ENCODE measurements at regions not wholly inside any gene's neighbourhood (a gene's known extent, or its start where the extent isn't known, plus 50 kb on each side); places are given as distances from the start of the nearest gene placed in this dataset.

- DNase-seq: no peak
Measured at GRCh38 chr6:95244751-95245150, 332.6 kb upstream of the MANEA start.

DNA sequence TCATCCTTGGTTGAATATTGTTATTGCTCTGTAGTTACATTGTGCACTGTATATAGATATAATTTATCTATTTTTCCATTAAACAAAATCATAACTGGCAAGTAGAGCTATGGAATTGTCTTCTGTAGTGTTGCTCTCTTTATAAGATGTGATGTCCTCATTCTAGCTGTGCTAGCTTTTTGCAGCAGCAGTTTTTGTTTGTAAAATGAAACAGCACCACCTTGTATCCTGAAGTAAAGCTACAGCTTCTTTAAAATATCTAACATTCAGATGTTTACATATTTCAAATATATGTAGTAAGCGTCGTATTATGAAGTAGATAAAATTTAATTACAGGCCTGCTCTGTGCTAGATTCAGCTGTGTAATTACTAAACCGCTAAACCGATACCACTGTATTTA, 328.8 kb upstream of the MANEA start:
- no peak for DNase-seq

GRCh38 chr6:95249175-95249574, 328.2 kb upstream of the MANEA start:
- no peak for DNase-seq

GRCh38 chr6:95249661-95250060, 327.7 kb upstream of the MANEA start:
- DNase-seq: no peak

DNA sequence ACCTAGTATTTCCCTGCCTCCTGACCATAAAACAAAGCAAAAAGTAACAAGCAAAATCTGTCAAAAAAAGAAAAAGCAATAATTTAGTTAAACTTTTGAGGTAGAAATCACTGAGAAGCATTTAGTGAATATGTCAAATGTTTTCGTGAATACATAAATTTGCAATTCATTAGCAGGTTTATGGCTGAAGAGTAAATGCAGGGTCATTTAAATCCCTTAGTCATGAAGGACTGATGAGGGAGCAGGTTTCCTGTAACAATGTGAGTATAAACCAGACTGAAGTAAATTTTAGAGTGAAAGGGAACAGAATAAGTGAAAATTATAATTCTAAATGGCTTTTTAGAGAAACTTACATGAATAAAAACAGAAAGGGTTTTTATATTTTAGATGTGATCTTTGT, 313.5 kb upstream of the MANEA start:
- DNase-seq: no peak

- no peak for DNase-seq
Measured at GRCh38 chr6:95266537-95267258, 310.6 kb upstream of the MANEA start.

GRCh38 chr6:95274686-95275235, 302.6 kb upstream of the MANEA start:
- no peak for DNase-seq

- no peak for DNase-seq
Measured at GRCh38 chr6:95279616-95280015, 297.7 kb upstream of the MANEA start.

DNA sequence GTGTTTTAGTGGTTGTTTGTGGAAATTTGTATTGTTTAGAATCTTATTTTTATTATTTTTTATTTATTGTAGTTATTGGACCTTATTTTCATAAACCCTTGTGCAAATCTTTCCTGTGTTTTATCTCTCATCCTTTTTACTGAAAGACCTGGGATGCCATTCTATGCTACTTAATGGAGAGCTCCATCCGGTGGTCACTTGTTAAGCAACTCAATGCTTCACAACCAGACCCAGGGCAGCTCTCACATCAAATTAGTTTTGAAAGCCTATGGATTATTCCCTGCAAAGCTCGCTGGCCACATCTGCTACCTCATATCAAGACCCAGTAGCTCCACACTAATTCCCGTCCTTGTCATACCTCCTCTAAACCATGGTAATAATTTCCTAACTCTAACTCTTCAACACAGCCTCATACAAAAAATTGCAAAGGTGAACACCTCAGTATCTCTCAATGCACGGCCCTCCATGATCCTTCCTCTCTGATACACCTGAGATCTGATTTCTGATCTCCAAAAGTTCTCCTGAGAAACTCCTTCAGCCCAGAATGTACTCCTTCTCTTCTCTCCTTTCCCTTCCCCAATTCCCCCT, 296.6 kb upstream of the MANEA start:
- DNase-seq: no peak

- DNase-seq: no peak
Measured at GRCh38 chr6:95285881-95286280, 291.5 kb upstream of the MANEA start.

- no peak for DNase-seq
Measured at GRCh38 chr6:95286874-95287273, 290.5 kb upstream of the MANEA start.

- DNase-seq: no peak
Measured at GRCh38 chr6:95288251-95288650, 289.1 kb upstream of the MANEA start.

DNA sequence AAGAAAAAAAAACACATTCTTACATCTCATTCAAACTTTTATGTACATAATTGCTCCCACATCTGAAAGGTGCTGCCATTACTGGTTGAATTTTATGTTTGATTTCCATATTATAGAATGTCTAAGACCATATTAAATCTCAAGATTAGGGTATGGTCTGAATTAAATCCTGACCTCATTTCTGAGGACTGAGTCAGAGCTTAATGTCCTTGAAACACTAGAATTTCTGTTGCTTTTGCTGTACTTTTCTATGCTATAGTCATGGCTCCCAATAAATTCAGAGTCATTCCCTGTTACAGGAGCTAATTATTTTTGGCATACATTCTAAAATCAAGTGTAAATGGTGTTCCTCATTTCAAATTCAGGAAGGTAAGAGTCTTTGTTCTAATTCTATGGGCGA, 285.3 kb upstream of the MANEA start:
- no peak for DNase-seq

DNA sequence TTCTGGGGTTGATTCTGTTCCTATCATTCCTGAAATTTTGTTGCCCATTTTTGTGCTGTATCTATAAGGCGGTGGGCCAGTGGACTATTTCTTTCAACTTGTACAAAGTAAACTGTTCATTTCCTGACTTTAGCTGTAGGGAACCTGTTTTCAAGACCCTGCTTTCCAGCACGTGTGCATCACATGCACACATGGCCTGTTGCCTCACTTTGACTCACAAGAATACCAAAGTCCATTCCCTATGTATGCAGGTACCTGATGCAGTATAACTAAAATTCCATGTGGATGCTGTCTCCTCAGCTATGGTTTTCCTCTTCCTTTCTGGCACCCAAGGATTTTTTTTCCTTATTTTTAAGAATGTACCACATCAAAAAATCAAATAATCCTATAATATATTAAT, 284.1 kb upstream of the MANEA start:
- no peak for DNase-seq

- DNase-seq: no peak
Measured at GRCh38 chr6:95294043-95294442, 283.3 kb upstream of the MANEA start.

- no peak for DNase-seq
Measured at GRCh38 chr6:95309545-95309944, 267.8 kb upstream of the MANEA start.

DNA sequence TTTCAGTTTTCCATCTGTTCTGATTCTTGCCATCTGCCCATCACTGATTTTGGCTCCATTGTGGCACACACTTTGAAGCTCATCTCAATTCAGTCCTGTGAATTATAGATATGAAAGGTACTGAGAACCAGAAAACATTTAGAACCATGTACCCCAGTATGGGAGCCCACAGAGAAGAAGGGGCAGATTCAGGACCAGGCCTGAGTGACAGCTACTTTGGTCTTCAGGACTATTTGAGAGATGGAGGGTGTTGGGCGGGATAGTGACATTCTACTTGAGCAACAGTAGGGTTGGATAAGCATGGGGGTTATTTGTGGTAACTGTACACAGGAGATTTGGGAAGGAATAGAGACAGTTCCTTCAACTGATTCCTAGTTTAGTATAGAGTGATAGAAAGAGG, 259.2 kb upstream of the MANEA start:
- DNase-seq: no peak

DNA sequence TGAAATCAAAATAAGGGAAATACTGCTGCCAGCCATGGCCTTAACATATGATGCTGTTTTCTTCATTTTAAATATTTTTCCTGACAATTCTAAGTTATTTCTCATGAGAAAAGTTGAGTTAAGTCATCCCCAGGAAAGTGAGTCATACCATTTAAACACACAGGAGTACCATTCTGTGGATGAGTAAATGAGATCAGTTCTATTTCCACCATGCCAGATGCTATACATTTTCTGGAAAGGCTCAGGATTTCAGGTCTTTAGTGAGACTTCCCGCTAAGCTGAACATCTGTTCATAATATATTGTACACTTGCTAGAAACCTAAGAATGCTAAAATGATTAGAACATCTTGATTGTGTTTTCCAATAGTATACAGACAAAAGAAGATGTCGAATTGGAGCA, 256.2 kb upstream of the MANEA start:
- no peak for DNase-seq

DNA sequence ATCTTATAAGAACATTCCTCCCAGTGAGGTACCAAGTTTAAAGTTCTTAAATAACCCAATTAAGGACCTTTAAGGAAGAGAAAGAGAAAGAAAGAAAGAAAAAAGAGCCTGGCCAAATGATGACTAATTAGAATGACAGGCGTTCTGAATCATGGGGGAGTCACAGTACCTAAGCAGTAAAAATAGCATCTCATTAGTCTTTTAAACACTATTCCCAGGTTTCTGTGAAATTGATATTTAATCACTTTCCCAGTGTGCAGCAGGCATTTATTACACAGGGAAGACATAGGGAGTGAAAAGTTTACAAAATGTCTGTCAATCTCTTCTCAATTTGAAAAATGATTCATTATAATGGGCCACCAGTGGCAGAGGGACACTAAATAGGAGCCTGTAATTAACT, 251.4 kb upstream of the MANEA start:
- no peak for DNase-seq

DNA sequence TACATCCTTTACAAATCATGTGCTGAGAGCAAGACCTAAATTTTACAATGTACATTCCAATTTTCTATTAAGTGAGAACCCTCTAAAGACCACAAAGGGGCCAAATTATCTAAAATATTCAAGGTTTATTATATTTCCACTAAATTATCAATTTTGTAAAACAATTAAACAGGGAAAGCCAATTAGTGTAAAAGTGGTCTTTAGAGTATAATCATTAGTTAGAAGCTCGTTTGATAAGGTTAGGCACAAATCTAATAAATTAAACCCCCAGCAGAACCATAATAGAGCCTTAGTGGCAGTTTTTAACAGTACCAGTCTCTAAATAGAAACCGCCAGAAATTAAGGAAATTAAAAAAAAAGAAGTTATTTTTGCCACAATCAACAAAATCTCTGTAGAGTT, 249.1 kb upstream of the MANEA start:
- no peak for DNase-seq

DNA sequence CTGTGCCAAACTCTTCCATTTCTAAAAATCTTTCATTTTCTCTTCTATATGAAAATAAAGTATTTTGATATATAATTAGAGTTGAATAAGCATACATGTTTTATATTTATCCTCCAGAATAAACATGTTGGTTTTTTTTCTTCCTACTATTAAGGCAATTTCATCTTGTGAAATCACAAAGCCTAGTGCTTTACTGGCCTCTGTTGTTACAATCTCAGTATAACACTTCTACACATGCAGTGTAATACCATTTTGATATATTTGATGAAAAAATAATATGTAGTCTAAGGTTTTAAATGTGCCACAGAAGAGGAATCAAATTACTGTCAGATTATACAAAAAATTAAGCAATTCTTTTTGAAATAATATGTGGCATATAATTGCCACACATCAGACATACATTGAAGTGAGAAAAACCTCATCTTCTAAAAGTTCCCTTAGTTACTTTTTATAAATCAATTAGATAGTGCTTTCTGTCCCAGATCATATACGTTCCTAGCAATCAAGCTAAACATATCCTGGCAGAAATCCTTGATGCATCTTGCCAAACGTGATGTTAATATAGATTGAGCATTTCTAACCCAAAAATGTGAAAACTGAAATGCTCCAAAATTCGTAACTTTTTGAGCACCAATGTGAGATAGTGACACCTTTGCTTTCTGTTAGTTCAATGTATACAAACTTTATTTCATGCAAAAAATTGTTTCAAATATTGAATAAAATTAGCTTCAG, 225.1 kb upstream of the MANEA start:
- no peak for DNase-seq

GRCh38 chr6:95354551-95354950, 222.8 kb upstream of the MANEA start:
- no peak for DNase-seq

- no peak for DNase-seq
Measured at GRCh38 chr6:95357380-95358020, 219.8 kb upstream of the MANEA start.
